ENCODE measurements at regions not wholly inside any gene's neighbourhood (a gene's known extent, or its start where the extent isn't known, plus 50 kb on each side); places are given as distances from the start of the nearest gene placed in this dataset.

DNA sequence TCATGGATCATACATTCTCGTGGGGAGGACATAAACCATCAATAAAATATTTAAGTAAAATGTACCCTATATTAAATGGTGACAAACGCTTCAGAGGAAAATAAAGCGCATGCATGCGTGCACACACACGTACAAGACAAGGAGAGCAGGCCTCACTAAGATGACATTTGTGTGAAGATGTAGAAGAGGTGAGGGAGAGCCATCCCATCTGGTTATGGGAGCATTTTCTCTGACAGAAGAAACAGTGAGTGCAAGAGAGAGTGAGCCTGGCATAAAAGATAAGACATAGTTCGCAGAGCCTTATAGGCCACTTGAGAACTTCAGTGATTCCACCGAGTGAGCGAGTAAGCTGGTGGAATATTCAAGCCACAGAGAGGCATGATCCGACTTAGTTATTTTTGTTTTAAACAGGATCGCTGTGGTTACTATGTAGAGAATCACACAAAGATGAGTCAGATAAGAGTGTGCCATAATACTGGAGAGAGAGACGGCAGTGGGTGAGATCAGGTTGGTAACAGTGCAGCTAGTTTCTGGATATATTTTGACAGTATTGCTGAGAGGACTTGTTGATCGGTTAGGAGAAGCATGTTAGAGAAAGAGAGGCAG lies 624.2 kb downstream of the PLPP3 start:
- peak; percentile 55 for DNase-seq

DNA sequence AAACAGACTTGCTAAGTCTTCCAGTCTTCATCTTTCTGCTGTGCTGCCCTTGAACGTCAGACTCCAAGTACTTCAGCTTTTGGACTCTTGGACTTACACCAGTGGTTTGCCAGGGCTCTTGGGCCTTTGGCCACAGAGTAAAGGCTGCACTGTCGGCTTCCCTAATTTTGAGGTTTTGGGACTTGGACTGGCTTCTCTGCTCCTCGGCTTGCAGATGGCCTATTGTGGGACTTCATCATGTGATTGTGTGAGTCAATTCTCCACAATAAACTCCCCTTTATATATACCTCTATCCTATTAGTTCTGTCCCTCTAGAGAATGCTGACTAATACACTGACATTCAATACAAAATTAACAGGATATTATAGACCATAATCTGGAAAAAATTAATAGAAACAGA lies 628.1 kb downstream of the PLPP3 start:
- peak; percentile 36 for DNase-seq

DNA sequence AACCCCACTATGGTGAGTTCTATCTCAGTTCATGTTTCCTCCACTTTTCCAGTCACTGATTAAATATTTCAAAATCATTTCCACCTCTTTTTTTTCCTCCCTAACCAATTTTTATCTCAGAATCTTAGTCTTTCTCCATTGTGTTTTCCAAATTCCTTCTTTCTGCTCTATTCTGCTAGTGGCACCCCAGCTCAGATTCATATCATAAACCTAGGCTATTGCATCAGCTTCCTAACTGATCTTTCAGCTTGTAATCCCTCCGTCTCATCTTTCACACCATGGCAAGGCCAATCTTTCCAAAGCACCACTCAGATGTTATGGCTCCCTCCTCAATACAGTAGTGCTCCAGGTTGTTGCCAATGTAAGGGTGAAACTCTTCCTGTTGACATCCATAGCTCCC lies 631.9 kb downstream of the PLPP3 start:
- no peak for DNase-seq

DNA sequence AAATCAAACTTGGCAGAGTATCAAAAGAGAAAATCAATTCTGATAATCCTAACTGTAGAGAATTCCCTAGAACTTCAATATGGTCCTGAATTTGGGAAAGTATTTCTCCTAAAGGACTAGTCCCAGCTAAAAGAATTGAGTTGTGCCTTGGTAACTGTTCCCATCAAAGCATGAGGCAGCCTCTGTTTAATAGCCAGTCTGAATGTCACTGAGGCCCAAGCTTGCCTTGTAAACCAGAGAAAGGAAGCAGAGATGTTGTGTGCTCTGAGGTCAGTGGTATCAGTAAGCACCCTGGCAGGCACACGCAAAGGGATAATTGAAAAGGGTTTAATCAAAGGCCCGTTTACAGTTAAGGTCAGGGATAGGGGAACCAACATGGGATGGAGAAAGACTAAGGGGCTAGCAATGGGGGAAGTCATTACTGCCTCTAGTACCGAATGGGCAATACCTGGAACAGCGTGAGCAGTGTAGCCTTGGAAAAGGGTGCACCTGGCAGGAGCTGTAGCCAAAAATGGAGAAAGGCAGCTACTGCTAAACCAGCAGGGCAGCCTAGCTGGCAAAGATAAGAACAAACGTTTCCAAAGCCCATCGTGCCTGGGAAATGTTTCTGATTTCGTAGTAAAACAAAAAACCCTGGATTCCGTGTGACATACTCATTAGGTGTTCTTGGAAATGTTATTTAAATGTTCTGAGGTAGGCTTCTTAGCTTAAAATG lies 635.5 kb downstream of the PLPP3 start:
- DNase-seq = no peak

DNA sequence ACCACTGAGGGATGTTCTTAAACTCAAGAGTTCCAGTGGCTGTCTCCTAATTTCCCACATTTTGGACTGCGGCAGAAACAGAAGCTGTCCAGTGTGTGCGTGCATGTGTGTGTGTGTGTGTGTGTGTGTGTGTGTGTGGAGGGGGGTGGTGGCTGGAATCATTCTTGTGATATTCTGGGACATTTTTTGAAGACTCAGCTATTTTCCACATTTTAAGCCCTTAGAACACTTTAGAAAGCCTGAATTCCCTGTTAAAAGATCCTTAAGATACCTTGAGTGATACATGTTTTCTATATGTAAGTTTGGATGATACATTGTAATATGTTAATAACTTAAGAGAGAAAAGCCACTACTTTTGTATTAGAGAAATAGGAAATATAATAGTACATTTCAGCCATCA lies 636.4 kb downstream of the PLPP3 start:
- no peak for DNase-seq

DNA sequence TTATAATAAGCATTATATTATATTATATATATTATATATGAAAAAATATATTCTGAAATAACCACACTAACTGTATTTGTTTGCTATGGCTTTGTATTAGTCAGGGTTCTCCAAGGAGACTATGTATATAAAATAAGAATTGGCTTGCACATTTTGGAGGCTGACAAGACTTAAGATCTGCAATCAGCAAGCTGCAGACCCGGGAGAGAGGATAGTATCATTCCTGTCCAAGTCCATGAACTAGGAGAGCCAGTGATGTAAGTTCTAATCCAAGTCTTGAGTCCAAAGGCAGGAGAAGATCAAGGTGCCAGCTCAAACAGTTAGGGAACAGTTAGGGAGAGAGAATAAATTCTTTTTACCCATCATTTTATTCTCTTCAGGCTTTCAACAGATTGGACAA lies 639.5 kb downstream of the PLPP3 start:
- no peak for DNase-seq

DNA sequence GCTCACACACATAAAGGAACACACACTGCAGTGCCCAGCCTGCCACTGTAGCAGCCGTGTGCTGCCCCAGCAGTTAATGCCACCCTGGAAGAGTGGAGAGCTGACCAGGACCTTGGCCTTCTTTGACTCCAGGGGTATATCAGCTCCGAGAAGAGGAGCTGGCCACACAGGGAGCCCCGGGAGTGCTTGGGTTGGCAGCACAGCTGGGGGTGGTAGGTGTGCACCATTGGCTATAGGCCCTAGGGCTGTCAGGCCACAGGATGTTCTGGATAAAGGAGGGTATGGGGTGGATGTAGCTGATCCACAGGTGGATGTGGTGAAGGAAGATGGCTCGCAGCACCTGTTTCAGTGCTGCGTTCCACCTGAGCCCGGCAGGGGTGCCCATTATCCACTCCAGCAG lies 640.5 kb downstream of the PLPP3 start:
- no peak for DNase-seq

DNA sequence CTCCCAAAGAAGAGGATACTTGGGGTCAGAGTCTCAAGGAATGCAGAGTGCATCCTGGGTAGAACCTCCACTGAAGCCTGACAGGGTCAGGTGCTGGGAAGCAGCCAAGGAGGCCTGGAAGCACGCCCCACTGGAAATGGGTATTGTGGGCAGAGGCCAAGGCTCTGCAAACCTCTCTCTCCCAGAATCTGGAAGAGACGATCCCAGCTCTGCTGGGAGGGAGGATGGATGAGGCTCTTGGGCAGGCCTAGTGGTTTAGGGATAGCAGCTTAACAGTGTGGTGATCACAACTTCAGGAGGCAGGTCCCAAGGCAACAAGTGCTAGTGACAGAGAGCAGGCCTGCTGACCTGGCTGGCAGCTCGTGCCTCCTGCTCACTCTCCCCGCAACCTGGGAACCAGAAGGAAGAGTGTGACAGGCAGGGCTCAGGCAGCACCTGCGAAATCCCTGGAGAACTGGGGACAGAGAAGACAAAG lies 641.0 kb downstream of the PLPP3 start:
- no peak for DNase-seq

DNA sequence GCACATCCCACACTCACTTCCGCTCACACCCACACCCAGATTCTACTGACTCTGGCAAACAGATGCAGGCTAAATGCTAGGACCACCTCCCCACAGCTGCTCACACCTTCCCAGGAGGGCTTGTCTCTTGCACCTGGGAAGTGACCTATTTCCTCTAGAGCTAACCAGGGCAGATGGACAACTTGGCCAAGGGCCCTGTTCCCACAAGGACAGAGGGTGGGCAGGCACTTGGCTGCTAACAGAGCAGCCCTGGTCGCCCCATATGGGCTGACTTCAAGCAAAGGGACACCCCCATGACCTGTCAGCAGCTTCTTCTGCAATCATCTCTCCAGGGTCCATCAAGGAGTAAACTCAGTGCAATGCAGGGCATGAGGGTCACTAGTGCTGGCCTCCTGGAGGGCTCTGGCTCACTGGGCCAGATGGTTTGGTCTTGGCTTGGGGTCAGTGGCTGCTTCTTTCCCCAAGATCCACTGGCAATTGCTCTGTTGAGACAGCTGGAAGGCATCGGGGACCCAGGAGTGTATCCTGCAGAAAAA lies 641.5 kb downstream of the PLPP3 start:
- no peak for DNase-seq

DNA sequence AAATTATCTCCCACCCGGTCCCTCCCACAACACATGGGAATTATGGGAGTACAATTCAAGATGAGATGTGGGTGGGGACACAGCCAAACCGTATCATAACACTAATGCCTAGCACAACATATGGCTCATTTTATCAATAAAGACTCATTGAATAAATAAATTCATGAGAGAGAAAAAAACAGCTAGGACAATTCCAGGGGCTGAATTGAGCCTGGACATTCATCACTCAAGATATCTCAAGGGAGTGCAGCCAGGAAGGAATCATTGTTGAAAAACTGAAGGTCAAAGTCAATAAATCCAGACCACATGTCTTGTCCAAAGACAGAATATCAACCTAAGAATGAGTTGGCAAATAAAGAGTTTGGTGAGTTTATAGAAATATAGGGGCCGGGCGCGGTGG lies 644.1 kb downstream of the PLPP3 start:
- DNase-seq = no peak

DNA sequence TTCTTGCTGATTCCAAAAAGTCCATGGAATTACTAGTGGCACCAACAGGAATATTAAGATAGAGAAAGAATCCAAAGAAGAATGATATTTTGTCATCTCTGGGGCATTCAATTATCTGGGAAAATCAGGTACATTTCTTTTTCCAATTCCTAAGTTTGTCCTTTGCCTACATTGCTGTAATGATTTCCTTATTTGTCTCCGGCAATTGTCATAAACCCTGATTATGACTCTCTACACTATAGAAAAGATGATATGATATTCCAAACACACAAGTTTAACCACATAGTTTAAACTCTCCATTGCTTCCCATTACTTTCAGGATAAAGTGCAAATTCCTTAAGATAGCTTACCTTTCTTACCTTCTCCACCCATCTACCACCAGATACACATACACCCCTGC lies 647.0 kb downstream of the PLPP3 start:
- DNase-seq = no peak

DNA sequence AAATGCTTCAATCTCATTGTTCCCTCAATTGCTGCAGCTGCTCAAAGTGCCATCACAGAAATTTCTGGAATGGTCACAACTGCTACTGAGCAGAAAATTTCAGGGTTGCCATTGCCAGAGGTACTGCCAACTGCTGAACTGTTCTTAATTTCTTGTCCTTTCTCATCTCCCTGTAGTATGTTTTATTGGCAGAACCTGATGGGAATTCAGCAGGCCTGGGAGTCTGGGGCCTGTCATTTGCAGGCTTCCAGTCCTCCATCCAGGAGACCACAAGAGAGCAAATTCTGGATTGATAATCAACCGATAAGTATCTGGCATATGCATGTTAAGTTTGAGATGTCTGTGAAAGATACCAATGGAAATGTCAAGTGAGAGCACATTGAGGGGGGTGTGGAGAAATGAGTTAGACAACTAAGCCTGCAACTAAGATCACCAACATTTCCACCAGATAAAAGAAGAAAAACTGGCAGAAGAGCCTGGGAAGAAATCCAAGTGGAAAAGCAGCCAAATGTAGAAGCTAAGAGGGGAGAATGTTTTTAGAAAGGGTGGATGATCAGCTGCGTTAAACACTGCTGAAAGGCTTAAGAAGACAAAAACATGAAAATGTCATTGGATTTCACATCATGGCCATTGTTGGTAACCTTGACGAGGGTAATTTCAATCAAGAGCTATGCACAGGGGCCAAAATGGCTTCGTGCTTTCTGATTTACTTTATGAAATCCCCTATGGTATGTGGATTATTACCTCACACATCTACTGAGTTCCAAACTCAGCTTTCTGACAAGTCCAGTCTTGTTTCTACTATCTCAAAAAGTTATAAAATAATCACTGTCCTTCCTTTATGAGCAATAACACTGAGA lies 648.1 kb downstream of the PLPP3 start:
- DNase-seq = peak; percentile 62

DNA sequence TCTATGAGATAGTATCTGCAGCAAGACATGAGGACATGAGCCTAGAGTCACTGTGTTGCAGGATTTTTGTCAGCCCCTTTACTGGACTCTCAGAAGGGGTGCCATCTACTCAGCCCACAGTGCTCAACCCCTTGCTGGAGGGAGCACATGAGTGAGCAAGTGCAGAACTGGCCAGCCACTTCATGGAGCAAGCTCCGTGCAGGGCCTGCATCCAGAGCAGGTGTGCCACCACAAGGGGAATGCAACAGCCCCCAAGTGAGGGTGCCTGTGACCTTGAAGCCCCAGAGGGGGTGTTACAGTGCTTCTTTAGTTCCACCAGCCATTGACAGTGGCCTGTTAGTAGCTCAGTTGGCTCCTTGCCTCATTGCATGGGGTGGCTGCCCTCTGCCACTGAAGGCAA lies 649.7 kb downstream of the PLPP3 start:
- DNase-seq = no peak

DNA sequence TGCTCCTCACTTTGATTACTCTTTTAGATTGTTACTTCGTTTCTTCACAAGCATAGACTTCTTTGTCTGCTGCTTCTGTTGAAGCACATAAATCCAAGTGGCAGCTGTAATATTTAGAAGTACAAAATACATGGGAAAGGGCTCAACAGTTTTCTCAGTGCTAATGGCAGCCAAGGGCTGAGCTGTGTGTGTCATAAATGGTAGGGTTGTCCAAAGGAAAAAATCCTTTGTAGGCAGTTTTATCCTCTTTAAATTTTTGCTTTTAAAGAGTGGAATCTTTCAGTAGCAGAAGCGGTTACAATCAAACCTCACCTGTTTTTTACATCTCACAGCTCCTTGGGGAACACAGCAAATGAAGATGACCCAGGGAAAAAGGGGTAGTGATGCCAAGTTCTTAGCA lies 650.8 kb downstream of the PLPP3 start:
- no peak for DNase-seq

DNA sequence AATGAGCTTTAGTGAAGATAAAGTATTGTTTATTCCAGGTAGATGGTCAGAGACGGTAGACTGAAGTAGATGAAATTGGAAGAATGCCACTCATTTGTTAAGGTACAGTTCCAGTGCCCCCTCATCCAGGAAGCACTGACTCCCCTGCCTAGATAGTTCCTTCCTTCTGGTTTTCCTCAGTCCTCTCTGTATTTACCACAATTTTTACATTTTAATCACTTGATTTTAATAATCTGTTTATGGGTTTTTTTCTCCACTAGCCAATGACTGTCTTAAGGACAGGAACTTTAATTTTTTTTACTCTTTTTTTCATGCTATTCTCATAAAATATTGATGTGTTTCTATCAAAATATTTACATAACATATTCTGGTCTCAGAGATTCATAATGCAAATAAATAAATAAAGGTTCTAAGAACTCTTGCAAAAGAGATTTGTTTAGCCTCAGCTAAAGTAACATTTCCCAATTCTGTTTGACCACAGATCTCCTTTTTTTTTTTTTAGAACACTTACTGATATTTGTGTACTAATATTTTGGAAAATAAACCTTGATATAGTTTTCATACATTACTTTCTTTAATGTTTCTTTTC lies 651.6 kb downstream of the PLPP3 start:
- no peak for DNase-seq

DNA sequence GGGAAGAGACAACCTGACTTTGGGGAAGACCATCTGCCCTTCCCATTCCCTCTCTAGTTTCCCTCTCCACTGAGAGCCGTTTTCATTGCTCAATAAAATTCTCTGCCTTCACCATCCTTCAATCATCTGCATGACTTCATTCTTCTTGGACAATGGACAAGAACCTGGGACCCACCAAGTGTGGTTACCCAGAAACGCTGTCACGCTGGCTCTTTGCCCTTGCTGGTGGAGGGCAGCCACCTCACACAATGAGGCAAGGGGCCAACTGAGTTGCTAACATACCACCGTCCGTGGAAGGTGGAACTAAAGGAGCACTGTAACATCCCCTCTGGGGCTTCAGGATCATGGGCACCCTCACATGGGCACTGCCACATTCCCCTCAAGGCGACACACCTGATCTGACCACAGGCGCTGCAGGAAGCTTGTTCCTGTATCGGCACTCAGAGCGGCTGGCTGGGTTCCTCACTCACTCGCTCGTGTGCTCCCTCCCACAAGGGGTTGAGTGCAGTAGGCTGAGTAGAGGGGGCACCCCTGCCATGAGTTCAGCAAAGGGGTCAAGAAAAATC lies 652.4 kb downstream of the PLPP3 start:
- DNase-seq = peak; percentile 17

DNA sequence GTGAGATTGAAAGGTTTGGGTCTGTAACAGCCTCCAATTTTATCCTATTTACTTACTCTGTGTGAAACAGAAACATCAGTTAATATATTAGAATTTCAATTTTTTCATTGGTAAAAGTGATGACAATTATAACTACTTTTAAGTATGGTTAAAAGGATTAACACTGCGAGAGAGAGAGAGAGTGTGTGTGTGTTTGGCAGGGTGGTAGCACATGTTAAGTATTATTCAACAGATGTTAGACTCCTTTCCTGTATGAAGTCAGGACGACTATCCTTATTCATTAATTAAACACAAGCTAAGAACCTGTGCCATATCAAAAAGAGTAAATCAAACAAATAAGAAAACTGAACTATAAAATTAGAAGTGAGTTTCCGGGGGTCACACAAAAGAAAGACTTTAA lies 662.5 kb downstream of the PLPP3 start:
- DNase-seq = no peak

DNA sequence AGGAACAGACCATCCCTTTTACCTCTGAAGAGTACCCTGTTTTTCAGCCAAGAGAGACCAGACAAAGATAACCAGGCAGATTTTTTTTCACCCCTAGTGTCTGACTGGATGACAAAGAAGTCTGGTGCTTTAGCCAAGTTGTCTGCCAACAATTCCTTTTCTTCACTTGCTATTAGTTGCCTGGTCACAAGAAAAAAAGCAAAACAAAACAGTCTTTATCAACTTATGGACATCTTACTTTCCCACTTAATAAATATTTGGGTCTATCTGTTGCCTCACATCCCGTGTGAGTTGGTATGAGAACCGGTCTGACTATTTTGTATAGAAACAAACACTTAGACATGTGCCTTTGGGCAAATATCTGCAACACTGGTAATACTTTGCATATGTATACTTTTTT lies 662.9 kb downstream of the PLPP3 start:
- DNase-seq = peak; percentile 49

DNA sequence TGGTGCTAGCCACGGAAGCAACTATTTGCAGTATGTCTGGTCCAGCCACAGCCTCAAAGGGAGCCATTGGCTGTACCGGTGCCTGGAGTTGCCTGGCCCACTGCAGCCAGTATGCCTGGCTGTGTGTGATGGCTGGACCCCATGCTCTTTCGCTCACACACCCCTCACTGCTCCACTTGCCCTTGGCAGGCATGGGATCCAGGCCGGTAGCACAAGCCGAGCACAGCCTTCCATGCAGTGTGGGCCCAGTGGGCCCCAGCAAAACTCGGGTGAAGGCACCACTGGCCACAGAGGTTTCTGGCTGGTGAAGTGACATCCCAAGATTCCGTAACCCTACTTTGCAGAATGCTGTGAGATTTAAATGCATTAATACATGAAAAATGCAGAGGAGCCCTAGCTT lies 665.8 kb downstream of the PLPP3 start:
- no peak for DNase-seq

DNA sequence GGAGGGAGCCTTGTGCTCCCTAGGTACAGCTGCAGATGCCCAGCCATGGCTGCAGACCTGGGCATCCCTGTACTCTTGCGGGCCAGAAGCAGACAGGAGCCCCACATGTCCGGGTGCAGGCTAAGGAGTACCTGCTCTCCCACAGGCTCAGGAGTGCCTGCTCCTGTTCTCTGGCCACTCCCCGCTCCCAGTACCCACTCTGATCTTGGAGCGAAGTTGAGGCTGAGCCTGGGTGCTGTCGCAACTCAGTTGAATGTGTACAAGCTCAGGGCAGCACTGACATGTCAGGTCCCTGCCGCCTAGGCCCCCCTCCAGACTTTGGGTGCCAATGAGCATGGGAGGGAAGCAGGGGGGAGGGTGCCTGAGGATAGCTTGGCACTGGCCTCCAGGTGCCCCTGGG lies 666.9 kb downstream of the PLPP3 start:
- no peak for DNase-seq

DNA sequence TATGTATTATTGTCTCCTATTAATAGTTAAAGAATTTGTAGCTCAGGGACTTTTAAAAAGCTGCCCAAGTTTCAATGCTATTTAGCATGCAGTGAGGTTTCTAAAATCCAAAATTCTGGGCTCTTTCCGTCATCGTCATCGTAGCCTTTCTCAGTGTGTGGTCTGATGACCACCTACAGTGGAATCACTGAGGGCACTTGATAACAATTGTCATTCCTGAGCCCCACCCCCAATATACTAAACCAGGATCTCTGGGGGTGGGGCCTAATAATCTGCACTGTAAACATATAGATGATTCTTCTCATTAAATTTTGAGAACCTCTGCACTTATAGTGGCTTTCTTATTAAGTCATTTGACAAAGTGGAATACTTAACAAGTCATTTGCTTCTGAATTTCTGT lies 674.8 kb downstream of the PLPP3 start:
- DNase-seq = no peak

DNA sequence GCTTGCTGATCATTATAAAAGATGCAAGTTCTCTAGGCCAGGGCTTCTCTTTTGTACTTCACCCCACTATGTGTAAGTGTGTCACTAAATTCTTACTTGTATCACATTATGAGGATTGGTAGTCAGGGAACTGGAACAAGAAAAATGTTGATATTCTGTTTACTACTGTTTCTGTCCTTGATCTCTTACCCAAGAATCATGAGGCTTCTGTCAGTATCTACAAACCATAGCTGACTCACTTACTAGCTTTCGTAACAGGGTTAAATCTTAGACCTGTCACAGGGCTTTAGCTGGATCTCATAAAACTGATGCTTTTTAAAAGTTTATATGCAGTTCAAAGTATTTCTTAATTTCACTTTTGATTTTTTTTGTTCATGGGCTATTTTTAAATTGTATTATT lies 681.2 kb downstream of the PLPP3 start:
- peak; percentile 74 for DNase-seq

DNA sequence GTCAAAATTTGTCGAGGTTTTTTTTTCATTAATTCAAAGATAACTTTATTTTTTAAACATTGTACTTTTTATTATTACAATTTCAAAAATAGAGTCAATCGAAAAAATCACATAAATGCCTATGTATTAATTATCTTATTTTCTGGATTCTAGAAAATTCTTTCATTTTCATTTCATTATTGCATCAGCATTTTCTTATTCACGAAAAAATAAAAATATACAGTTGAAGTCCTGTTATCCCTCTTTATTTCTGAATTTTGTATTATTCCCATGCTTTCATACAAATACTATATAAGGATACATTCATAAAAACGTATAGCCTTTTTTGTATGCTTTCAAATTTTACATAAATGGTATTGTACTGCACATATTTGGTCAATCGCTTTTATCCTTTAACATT lies 681.0 kb upstream of the USP24 start:
- DNase-seq = no peak
